Lower lobe of right lung (tissue), 2 donors: ENCODE measurements at regions not wholly inside any gene's neighbourhood (a gene's known extent, or its start where the extent isn't known, plus 50 kb on each side); places are given as distances from the start of the nearest gene placed in this dataset.

Experiments used
- ATAC-seq, 2 donors: fragments of 200-7000 bp; cut with Tn5 transposase; one replicate each; pipeline ENCODE4 v1.9.1; 2020 to 2022; ENCODE audit warnings: mild to moderate bottlenecking in 2 of 2, moderate library complexity in 2 of 2
- DNase-seq: peaks from one replicate; pipeline ENCODE4 v3.0.0-alpha.2; 2020
- H3K27ac ChIP-seq: fragments of 200-600 bp; one replicate; pipeline ENCODE4 v1.8.0; 2022
- H3K27me3 ChIP-seq: fragments of 200-600 bp; one replicate; pipeline ENCODE4 v1.8.0; 2022; ENCODE audit warnings: low read depth
- H3K36me3 ChIP-seq: fragments of 200-600 bp; one replicate; pipeline ENCODE4 v1.8.0; 2022; ENCODE audit warnings: mild to moderate bottlenecking
- H3K4me1 ChIP-seq: fragments of 200-600 bp; one replicate; pipeline ENCODE4 v1.8.0; 2022
- H3K4me3 ChIP-seq: fragments of 200-600 bp; one replicate; pipeline ENCODE4 v1.8.0; 2022; ENCODE audit warnings: mild to moderate bottlenecking
- H3K9me3 ChIP-seq: fragments of 200-600 bp; one replicate; pipeline ENCODE4 v1.8.0; 2022
- CTCF ChIP-seq: fragments of 200-600 bp; IDR thresholded peaks from one replicate; pipeline ENCODE4 v1.8.0; 2022; ENCODE audit warnings: antibody characterized with exemption, mild to moderate bottlenecking
- intact Hi-C: fragments of 100-400 bp; cut with DNase I; formaldehyde crosslinking; loops from one replicate; pipeline ENCODE4 v1.11.0; 2022
- donor health status: DM: no; HTN: yes; CAD: no; lungs with severe emphysema.

GRCh38 chr18:56532176-56532840, 106.1 kb downstream of the TXNL1 start:
- Histone ChIP-seq H3K4me1 (no peaks in the 10 kb centered on the region), H3K9me3 (no peaks in the 10 kb centered on the region), H3K4me3 (no peak overlapping the region), H3K27me3 (no peaks in the 10 kb centered on the region), H3K36me3 (no peaks in the 10 kb centered on the region), H3K27ac (no peak overlapping the region)
- DNase-seq, result no peak
- intact Hi-C loops, result no loop called here
- no peak for ATAC-seq
- no peak for TF ChIP-seq CTCF

GRCh38 chr18:56522816-56523215, 115.6 kb downstream of the TXNL1 start:
- Histone ChIP-seq H3K4me3 (no peak overlapping the region), H3K27ac (no peak overlapping the region), H3K9me3 (no peaks in the 10 kb centered on the region), H3K27me3 (no peaks in the 10 kb centered on the region), H3K36me3 (no peaks in the 10 kb centered on the region), H3K4me1 (no peaks in the 10 kb centered on the region)
- ATAC-seq (no peak), DNase-seq (no peak)
- intact Hi-C loops, result no loop called here
- TF ChIP-seq CTCF, result no peak

- no peak for TF ChIP-seq CTCF
- Histone ChIP-seq H3K9me3 (no peaks in the 10 kb centered on the region), H3K36me3 (no peaks in the 10 kb centered on the region), H3K27ac (no peak overlapping the region), H3K4me3 (no peak overlapping the region), H3K27me3 (no peaks in the 10 kb centered on the region), H3K4me1 (no peaks in the 10 kb centered on the region)
- DNase-seq (no peak), ATAC-seq (no peak)
- intact Hi-C loops, result no loop called here
Measured at GRCh38 chr18:56521263-56521662, 117.1 kb downstream of the TXNL1 start.

- intact Hi-C loops, result no loop called here
- no peak overlapping the region for H3K27ac ChIP-seq
- H3K9me3 ChIP-seq, result no peaks in the 10 kb centered on the region
- no peaks in the 10 kb centered on the region for H3K36me3 ChIP-seq
- DNase-seq, result no peak
- no peak overlapping the region for H3K4me3 ChIP-seq
- no peaks in the 10 kb centered on the region for H3K4me1 ChIP-seq
- ATAC-seq, result no peak
- no peaks in the 10 kb centered on the region for H3K27me3 ChIP-seq
- TF ChIP-seq CTCF, result no peak
Measured at GRCh38 chr18:56517761-56518160, 120.6 kb downstream of the TXNL1 start.

- H3K4me1 ChIP-seq, result no peaks in the 10 kb centered on the region
- ATAC-seq (no peak), DNase-seq (no peak)
- no peaks in the 10 kb centered on the region for H3K9me3 ChIP-seq
- H3K27ac ChIP-seq, result no peak overlapping the region
- no peaks in the 10 kb centered on the region for H3K36me3 ChIP-seq
- no peak for TF ChIP-seq CTCF
- no peaks in the 10 kb centered on the region for H3K27me3 ChIP-seq
- intact Hi-C loops, result no loop called here
- H3K4me3 ChIP-seq, result no peak overlapping the region
Measured at GRCh38 chr18:56517196-56517595, 121.2 kb downstream of the TXNL1 start.
